SH-SY5Y (cell line): ENCODE measurements at regions not wholly inside any gene's neighbourhood (a gene's known extent, or its start where the extent isn't known, plus 50 kb on each side); places are given as distances from the start of the nearest gene placed in this dataset.

Experiments used
- GATA2 ChIP-seq: IDR thresholded peaks from 2 replicates; pipeline ENCODE4 v1.6.1; 2011; ENCODE audit warnings: mild to moderate bottlenecking, low read depth, low read length
- GATA3 ChIP-seq: IDR thresholded peaks from 2 replicates; pipeline ENCODE4 v1.6.1; 2011; ENCODE audit warnings: low read depth, mild to moderate bottlenecking, low read length, moderate library complexity

DNA sequence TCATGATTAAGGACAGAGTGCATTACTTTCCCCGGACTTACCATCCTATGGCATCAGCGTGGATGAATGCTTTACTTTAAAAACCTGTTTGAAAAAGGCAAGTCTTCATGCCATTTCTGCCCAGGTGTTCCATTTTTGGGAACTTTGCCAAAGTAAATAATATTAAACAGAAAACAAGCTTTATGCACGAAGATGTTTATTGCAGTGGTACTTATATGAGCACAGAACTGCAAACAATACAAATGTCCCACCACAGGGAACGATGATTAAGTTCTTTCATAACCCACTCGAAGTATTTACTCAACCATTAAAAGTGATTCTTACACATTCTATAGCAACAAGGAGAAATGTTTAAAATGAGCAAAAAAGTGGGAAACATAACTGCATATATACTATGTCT, 109.7 kb upstream of the GDF10 start:
- no peak for TF ChIP-seq GATA2
- no peak for TF ChIP-seq GATA3

DNA sequence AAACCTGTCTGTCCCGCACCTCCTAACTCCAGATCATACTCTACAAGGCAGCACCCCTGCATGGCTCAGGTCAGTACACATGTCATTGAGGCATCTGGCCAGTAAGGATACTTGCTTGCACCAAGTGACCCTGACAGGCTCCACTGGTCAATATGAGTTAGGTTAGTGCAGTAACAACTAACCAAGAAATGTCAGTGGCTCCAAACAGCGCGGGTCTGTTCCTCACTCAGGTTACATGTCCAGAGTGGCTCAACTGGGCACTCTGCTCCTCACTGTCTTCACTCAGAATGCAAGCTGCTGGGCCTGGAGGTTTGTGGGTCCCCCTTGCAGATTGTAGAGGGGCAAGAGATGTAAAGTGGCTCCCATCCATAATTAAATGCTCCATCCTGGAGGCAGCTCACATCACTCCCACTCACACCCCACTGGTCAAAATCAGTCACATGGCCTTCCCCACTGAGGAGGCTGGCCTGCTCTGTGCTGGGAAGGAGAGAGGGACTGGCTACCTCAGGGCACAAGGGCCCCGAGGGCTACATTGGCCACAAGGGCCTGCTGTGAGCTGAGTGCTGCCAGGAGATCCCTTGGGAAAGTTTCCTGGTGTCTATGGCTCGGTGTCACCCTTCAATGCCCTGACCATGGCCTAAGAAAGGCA, 109.1 kb upstream of the GDF10 start:
- TF ChIP-seq GATA3 (no peak), GATA2 (no peak)

GRCh38 chr10:47192273-47192672, 107.7 kb upstream of the GDF10 start:
- no peak for TF ChIP-seq GATA3

GRCh38 chr10:47193666-47194065, 106.3 kb upstream of the GDF10 start:
- no peak for TF ChIP-seq GATA3
- no peak for TF ChIP-seq GATA2

GRCh38 chr10:47195274-47195885, 104.6 kb upstream of the GDF10 start:
- no peak for TF ChIP-seq GATA3
- TF ChIP-seq GATA2: no peak

DNA sequence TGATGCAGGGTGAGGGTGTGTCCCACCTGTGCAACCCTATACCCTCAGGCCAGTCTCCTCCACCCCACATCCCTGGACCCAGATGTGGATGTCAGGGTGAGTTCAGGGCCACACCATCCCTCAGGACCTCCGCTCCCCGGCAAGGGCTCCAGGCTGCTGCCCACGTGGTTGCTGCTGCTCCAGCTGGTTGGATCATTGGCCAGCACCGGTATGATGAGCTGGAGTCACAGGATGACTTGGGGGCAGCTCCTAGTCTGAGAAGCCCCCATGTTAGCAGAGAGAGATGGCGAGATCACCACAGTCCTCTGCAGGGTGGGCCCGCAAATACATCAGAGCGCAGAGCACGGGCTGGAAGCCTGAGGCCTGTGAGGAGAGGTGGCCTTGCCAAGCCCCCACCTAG, 103.3 kb upstream of the GDF10 start:
- no peak for TF ChIP-seq GATA2
- no peak for TF ChIP-seq GATA3

DNA sequence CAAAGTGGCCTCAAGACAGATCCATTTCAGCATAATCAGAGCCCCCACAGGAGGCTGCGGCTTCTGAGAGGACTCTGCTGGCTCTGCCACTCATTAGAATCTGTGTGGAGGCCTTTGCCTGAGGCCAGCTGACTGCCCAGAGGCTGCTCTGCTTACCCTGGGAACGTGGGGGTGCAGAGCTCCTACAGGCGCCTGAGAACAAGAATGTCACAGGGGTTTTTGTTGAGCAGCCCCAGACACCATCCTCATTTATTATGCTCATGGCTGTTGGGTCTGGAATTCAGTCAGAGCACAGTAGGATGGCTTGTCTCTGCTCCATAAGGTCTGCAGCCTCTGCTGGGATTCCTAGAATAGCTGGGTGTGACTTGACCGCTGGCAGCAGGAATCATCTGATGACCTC, 101.8 kb upstream of the GDF10 start:
- TF ChIP-seq GATA2 (no peak), GATA3 (no peak)

DNA sequence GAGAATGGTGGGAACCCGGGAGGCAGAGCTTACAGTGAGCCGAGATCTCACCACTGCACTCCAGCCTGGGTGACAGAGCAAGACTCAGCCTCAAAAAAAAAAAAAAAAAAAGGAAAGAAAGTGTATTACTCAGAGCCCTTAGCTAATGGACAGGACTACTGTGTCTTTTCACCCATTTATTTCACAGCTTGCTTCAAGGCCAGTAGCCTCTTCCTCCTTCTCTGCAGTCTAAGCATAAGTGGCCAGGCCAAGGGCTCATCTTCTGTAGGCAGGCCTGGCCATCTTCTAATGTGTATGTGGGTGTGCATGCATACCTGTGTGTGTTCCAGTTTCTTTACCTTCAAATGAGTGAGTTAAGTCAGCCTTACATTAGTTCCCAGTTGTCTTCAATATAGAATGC, 94.8 kb upstream of the GDF10 start:
- no peak for TF ChIP-seq GATA2
- no peak for TF ChIP-seq GATA3

GRCh38 chr10:47206449-47207280, 93.3 kb upstream of the GDF10 start:
- TF ChIP-seq GATA2 (no peak), GATA3 (no peak)

DNA sequence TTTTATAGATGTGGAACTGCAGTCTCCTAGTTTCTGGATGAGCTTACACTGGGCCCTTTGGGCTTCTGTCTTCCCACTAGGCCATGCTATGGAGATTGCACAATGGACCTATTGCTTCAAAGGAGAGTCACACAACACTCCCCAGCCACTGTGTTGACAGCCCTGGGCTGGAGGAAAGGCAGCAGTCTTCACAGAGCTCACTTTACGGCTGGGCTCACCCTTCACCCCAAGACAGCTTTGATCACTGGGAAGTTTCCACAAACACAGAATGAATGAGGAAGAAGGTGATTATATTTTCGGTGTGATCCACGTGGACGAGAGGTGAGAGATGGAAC, 92.7 kb upstream of the GDF10 start:
- TF ChIP-seq GATA3: no peak
- no peak for TF ChIP-seq GATA2

GRCh38 chr10:47207894-47208469, 92.0 kb upstream of the GDF10 start:
- TF ChIP-seq GATA2: no peak
- no peak for TF ChIP-seq GATA3

DNA sequence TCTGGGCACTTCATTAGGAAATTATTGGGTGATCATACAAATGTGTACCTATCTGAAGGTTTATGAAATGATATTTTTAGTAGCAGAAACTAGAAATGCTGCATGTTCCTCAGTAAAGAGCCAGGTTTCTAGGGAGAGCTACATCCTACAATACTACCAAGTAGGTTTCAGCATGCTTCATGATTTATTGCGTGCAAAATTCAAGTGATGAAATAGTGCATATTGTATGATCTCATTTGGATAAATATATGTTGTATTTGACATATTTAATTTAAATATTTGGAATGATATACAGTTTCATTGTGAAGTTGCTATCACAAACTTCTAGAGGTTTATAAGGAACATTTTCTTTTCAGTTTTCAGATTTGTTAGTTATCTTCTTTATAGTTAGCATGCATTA, 90.5 kb upstream of the GDF10 start:
- no peak for TF ChIP-seq GATA3
- TF ChIP-seq GATA2: no peak

DNA sequence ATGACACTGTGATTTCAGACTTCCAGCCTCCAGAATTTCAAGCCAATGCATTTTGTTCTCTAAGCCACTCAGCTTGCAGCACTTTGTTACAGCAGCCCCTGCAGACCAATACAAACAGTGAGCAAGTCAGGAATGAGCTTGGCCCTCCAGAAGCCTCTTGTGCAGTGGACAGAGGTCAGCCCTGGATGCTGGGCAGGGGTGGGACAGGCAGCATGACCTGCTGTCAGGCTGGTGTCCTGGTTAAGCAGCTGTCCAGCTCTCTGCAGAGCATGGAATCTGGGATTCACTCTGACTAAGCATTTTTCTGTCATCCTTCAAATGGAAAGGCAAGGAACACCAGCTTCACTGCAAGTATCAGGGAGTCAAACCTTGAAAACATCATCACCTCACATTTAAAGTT, 85.5 kb upstream of the GDF10 start:
- no peak for TF ChIP-seq GATA3
- TF ChIP-seq GATA2: no peak

GRCh38 chr10:47217113-47217512, 82.9 kb upstream of the GDF10 start:
- TF ChIP-seq GATA3 (no peak), GATA2 (no peak)

- TF ChIP-seq GATA2 (no peak), GATA3 (no peak)
Measured at GRCh38 chr10:47218803-47219202, 81.2 kb upstream of the GDF10 start.

- TF ChIP-seq GATA2 (no peak), GATA3 (no peak)
Measured at GRCh38 chr10:47222461-47222860, 77.5 kb upstream of the GDF10 start.
